GM18499 (cell line): ENCODE measurements at regions not wholly inside any gene's neighbourhood (a gene's known extent, or its start where the extent isn't known, plus 50 kb on each side); places are given as distances from the start of the nearest gene placed in this dataset.

Experiments used
- ATAC-seq: cut with Tn5 transposase; IDR thresholded peaks from one replicate; pipeline ENCODE4 v1.9.1; 2021; ENCODE audit warnings: moderate number of reproducible peaks; ENCODE audit not compliant: insufficient read depth, unreplicated experiment

GRCh38 chr1:221841983-221842335, 100.1 kb upstream of the DUSP10 start:
- ATAC-seq = no peak

DNA sequence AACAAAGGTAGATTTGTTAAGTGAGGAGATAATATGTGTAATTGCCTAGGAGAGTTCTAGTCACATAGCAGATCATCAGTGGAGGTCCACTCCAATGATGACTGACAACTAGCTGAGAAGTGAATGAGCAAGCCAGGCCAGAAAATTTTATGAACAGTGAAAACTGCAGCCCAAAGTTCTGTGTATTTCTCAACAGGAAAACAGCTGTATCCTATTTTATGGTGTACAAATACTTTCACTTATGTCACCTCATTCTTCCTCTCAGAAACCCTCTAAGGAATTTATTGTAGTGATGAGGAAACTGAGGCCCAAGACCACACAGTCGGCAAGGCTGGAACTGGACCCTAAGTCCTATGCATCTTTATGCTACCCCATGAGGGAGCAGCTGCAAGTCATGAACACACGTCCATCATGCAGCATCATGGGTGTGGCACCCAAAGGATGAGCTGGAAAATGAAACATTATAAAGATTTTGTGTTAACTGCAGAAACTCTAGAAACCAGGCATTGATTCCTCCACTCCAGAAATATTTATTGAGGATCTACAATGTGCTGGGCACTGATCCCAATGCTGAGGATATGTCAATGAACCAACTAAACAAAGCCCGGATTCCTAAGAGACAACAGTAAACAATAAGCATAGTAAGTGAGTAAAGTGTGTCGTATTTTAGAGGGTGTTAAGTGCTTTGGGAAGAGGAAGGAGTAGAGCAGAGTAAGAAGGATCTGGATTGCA, 99.5 kb upstream of the DUSP10 start:
- ATAC-seq = no peak

DNA sequence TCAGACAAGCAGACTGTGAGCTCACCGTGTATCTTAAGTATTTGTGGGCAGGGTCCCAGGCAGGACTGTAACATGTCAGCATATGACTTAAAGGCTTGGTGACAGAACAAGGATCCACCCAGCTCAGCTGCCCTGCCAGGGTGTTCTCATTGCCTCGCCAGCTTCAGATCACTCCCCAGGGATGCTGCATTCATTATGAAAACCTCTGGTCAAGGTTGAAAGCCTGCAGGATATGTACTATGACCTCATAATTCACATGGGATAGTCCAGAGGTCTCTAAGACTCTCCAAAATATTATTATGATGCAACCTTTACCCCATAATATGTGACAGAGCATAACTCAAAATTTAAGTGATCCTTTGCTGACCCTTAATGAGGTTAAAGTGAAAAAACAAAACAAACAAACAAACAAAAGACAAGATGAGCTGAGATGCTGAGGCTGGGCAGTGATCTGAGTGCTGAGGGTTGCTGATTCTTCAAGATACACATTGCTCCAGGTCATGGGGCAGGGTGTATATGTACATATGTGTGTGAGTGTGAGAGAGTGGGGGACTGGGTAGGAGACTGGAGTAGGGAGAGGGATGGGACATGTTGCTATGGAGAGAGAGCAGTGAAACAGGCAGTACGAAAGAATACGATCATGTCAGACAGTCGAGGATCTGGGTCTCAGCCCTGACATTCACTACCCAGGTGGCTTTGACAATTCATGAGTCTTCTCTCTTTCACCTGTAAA, 98.8 kb upstream of the DUSP10 start:
- peak; percentile 32 for ATAC-seq

DNA sequence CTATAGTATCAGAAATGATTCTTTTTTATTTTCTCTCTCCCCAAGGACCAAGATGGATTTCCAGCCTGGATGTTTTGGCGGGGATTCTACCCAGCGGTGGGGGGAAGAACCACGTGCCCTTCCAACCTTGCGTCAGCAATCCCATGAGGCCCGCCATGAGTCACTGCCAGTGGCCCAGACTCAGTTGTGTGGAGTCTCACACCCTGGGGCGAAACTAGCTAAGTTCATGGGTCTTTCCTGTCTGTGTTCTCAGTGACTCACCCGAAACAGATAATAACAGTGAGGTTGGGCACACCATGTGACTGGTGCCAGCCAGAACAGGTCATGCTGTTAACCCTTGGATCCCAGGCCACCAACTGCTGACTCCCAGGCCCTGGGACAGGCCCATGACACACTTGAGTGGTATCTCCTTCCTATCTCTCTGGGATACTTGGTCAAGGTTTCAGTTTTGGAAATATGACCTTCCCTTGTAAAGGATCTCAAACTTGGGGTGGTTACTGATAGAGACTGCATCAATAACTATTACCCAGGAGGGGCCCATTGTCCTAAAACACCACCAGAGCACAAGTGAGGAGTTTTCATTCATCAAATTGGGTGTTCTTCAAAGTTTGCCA, 98.0 kb upstream of the DUSP10 start:
- peak; percentile 87 for ATAC-seq

- no peak for ATAC-seq
Measured at GRCh38 chr1:221839321-221839720, 97.4 kb upstream of the DUSP10 start.

DNA sequence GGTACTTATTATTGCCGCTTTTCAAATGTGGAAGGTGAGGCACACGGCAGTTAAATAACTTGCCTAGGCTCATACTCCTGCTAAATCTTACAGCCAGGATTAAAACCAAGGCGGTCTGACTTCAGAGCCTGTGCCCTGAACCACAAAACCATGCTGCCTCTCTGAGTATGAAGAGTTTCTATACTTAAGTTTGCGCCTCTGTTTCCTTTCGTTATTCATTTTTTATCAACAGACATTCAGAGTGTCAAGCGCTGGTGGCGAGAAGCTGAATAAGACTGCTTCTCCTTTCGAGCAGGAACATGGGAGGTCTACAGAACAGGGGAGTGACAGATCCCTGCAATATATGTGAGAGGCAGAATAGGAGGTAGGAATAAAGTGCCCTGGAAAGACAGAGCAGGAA, 96.0 kb upstream of the DUSP10 start:
- no peak for ATAC-seq

DNA sequence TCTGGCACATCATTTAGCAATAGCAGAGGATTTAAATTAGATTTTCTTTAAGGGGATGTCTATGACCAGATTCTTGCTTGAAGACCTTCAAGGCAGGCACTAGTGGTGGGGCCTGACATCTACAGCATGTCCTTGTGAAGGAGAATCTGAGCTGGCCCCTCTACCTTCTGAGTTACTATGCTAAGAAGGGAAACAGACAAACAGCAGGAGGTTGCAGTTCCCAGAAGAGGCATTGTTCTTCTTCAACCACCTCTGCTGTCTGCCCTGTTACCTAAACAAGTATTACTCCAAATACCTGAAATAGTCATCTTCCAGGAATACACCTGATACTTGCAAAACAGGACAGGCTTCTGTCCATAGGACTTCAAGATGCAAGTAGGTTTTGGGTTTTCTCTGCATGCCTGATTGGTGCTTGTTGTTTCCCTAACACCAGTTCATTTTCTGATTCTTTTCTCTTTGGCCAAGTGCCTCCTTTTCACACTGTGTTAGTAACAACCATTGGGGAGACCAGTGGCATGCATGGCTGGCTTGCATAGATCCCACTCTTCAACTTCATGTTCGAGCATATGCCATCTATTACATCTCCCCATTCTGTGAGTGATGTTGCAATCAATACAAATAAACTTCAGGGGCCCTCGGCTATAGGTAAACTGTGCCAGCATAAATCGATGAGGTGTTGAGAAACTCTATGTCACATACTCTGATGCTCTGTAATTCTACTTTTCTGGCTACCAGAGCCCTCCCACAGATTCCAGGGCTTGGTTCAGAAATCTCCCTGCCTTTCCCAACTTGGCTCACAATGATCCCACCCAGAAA, 93.0 kb upstream of the DUSP10 start:
- no peak for ATAC-seq

DNA sequence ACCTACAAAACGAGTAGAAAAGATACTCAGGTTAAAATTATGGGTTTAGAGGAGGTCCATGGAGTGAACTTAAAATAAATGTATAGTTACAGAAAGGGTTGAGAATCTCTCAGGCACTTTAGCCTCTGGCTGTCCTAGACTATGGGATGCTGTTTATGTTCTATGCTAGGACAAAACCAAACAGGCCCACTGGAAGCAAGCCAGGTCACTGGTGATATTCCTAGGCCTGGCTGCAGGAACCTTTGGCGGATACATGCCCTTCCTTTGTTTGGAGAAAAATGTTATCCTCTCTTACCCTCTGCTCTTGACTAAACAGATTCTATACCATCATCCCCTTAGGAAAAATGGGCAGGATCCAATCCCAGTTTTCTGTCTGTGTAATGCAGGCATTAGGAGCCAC, 90.7 kb upstream of the DUSP10 start:
- no peak for ATAC-seq

GRCh38 chr1:221832151-221832550, 90.3 kb upstream of the DUSP10 start:
- ATAC-seq = no peak

GRCh38 chr1:221829327-221830015, 87.6 kb upstream of the DUSP10 start:
- ATAC-seq = no peak

DNA sequence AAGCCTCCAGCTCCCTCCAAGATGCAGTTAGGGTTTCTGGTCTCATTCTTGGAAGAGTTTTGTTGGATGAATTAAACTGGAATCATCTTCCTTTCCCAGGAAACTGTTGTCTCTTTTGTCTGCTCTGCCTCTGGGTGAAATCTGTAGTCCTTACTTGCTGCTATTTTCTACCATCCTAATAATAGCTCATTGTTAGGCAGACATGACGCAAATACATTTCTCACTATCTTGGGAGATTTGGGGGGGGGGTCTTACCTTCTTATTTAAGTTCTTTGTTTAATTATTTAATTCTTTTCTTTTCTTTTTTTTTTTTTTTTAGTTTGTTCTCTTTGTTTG, 85.4 kb upstream of the DUSP10 start:
- ATAC-seq = no peak

DNA sequence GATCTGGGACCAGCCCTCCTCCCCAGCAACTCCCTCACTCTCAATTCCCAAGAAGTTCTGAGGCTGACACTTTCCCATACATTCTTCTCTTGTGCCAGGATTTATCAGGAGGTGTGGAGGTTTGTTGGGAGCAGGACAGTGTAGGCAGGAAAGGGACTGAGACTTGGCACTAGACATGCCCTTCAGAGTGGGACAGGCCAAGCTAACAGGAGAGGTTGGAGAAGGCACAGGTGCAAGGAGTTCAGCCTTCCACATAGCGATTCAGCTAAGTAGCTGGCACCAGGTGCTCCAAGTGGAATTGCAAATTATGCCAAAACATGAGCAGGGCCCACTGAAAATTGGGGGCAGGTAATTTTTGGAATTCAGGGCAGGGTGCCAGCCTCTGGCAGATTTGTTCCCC, 83.0 kb upstream of the DUSP10 start:
- no peak for ATAC-seq

- ATAC-seq = no peak
Measured at GRCh38 chr1:221824025-221824424, 82.1 kb upstream of the DUSP10 start.

GRCh38 chr1:221823561-221823960, 81.7 kb upstream of the DUSP10 start:
- no peak for ATAC-seq

GRCh38 chr1:221823149-221823548, 81.3 kb upstream of the DUSP10 start:
- peak; percentile 56 for ATAC-seq

- no peak for ATAC-seq
Measured at GRCh38 chr1:221822591-221822990, 80.7 kb upstream of the DUSP10 start.

DNA sequence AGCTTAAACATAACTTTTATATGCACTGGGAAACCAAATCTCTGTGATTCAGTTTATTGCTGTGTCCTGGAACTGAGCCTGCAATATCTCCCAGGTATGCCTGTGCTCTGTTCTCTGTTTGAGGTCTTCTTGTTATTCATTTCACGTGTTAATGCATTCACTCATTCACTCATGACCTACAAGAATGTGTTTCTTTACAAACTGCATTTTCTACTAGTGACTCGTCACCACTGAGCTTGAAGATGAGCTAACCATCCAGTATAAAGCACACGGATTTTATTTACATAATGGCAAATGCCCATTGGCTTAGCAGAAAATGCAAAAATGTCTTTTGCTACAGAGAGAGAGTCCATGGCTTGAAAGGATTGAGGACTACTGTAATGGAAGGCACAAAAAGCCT, 75.0 kb upstream of the DUSP10 start:
- ATAC-seq = no peak

DNA sequence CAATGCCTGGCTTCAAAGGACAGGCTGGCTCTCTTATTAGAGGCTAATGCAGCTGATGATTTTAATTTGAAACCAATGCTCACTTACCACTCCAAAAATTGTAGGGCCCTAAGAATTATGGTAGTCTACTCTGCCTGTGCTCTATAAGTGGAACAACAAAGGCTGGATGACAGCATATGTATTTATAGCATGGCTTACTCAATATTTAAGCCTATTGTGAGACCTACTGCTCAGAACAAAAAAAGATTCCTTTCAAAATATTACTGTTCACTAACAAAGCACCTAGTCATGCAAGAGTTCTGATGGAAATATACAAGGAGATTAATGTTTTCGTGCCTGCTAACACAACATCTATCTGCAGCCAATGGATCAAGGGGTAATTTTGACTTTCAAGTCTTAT, 73.8 kb upstream of the DUSP10 start:
- no peak for ATAC-seq

DNA sequence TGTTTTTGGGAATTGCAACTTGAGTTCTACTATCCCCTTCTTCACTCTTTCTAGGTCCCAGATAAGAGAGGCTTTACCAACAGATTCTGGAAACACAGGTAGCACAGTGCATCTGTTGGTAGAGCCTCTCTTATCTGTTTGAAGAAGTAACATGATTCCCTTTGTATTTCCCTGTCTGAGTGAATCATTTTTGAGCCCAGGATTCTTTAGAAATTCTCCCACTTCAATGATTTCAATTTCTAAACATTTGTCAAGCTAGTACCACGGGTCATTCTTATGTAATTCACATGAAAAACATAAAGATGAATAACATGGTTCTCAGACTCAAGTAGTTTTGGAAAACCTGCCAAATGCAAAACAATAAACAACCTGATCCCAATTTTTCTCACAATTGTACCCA, 72.0 kb upstream of the DUSP10 start:
- ATAC-seq = no peak

GRCh38 chr1:221812905-221813597, 71.2 kb upstream of the DUSP10 start:
- no peak for ATAC-seq
